ENCODE measurements at regions not wholly inside any gene's neighbourhood (a gene's known extent, or its start where the extent isn't known, plus 50 kb on each side); places are given as distances from the start of the nearest gene placed in this dataset.
"Not testable (repeated sequence)": the region's sequence is repeated elsewhere in the genome, so short reads cannot be mapped to it uniquely, and the experiment has no call there.

- DNase-seq (ENCODE audit: low read depth): no peak
These were observed 579.0 kb upstream of the ADAMTS5 start for GRCh38 chr21:27545754-27546349.

GRCh38 chr21:27542126-27542525 lies 575.2 kb upstream of the ADAMTS5 start:
- not testable (repeated sequence) for DNase-seq (ENCODE audit: low read depth)

GRCh38 chr21:27536319-27536718 lies 569.4 kb upstream of the ADAMTS5 start:
- peak; percentile 8 for DNase-seq (ENCODE audit: low read depth)

GRCh38 chr21:27535188-27535587 lies 568.3 kb upstream of the ADAMTS5 start:
- DNase-seq (ENCODE audit: low read depth): no peak

- DNase-seq (ENCODE audit: low read depth): no peak
These were observed 567.3 kb upstream of the ADAMTS5 start for GRCh38 chr21:27534206-27534605.

GRCh38 chr21:27532076-27532475 lies 565.2 kb upstream of the ADAMTS5 start:
- DNase-seq (ENCODE audit: low read depth): peak; percentile 15

- DNase-seq (ENCODE audit: low read depth): no peak
These were observed 561.8 kb upstream of the ADAMTS5 start for GRCh38 chr21:27528697-27529096.

- peak; percentile 5 for DNase-seq (ENCODE audit: low read depth)
These were observed 559.6 kb upstream of the ADAMTS5 start for GRCh38 chr21:27526451-27526850.

- no peak for DNase-seq (ENCODE audit: low read depth)
These were observed 558.9 kb upstream of the ADAMTS5 start for GRCh38 chr21:27525780-27526179.

GRCh38 chr21:27519361-27519760 lies 552.5 kb upstream of the ADAMTS5 start:
- no peak for DNase-seq (ENCODE audit: low read depth)

- DNase-seq (ENCODE audit: low read depth): not testable (repeated sequence)
These were observed 550.3 kb upstream of the ADAMTS5 start for GRCh38 chr21:27517177-27517576.

GRCh38 chr21:27515676-27516075 lies 548.8 kb upstream of the ADAMTS5 start:
- no peak for DNase-seq (ENCODE audit: low read depth)

GRCh38 chr21:27513825-27514224 lies 546.9 kb upstream of the ADAMTS5 start:
- no peak for DNase-seq (ENCODE audit: low read depth)

- no peak for DNase-seq (ENCODE audit: low read depth)
These were observed 546.1 kb upstream of the ADAMTS5 start for GRCh38 chr21:27513016-27513415.

- no peak for DNase-seq (ENCODE audit: low read depth)
These were observed 544.3 kb upstream of the ADAMTS5 start for GRCh38 chr21:27511233-27511632.

- no peak for DNase-seq (ENCODE audit: low read depth)
These were observed 540.8 kb upstream of the ADAMTS5 start for GRCh38 chr21:27507695-27508094.

- no peak for DNase-seq (ENCODE audit: low read depth)
These were observed 538.6 kb upstream of the ADAMTS5 start for GRCh38 chr21:27505516-27505915.

GRCh38 chr21:27502801-27503200 lies 535.9 kb upstream of the ADAMTS5 start:
- no peak for DNase-seq (ENCODE audit: low read depth)

GRCh38 chr21:27498025-27498424 lies 531.1 kb upstream of the ADAMTS5 start:
- DNase-seq (ENCODE audit: low read depth): peak; percentile 57

- no peak for DNase-seq (ENCODE audit: low read depth)
These were observed 528.9 kb upstream of the ADAMTS5 start for GRCh38 chr21:27495836-27496235.

- DNase-seq (ENCODE audit: low read depth): no peak
These were observed 526.7 kb upstream of the ADAMTS5 start for GRCh38 chr21:27493542-27493941.

- no peak for DNase-seq (ENCODE audit: low read depth)
These were observed 520.8 kb upstream of the ADAMTS5 start for GRCh38 chr21:27487676-27488075.

- DNase-seq (ENCODE audit: low read depth): peak; percentile 43
These were observed 514.0 kb upstream of the ADAMTS5 start for GRCh38 chr21:27480841-27481261.

GRCh38 chr21:27477296-27477695 lies 510.4 kb upstream of the ADAMTS5 start:
- no peak for DNase-seq (ENCODE audit: low read depth)
